Right lobe of liver (tissue), 6 donors: ENCODE measurements at regions not wholly inside any gene's neighbourhood (a gene's known extent, or its start where the extent isn't known, plus 50 kb on each side); places are given as distances from the start of the nearest gene placed in this dataset.

Source experiments
- ATAC-seq, 4 donors: fragments of 200-7000 bp; cut with Tn5 transposase; one replicate each; pipeline ENCODE4 v1.9.1; 2020; ENCODE audit warnings: mild to moderate bottlenecking in 4 of 4, moderate library complexity in 4 of 4
- DNase-seq, 3 donors: peaks; one replicate each; pipeline ENCODE4 v3.0.0-alpha.2; 2020
- H3K27ac ChIP-seq, 3 donors: fragments of 200-600 bp; one replicate each; pipeline ENCODE4 v1.8.0; 2022
- H3K27me3 ChIP-seq, 2 donors: fragments of 200-600 bp; one replicate each; pipeline ENCODE4 v1.8.0; 2022
- H3K36me3 ChIP-seq, 4 donors: fragments of 200-600 bp; sonication (generic) in 1 of 4; one replicate each; pipeline versions ENCODE4 v1.5.1 to v1.8.0; 2017 to 2022; ENCODE audit warnings: control low read depth in 1 of 4
- H3K4me1 ChIP-seq, 4 donors: fragments of 200-600 bp; sonication (generic) in 1 of 4; one replicate each; pipeline versions ENCODE4 v1.5.1 to v1.8.0; 2017 to 2022; ENCODE audit warnings: control low read depth in 1 of 4
- H3K4me3 ChIP-seq, 3 donors: fragments of 200-600 bp; one replicate each; pipeline ENCODE4 v1.8.0; 2022
- H3K9me3 ChIP-seq, 4 donors: fragments of 200-600 bp; sonication (generic) in 1 of 4; one replicate each; pipeline versions ENCODE4 v1.5.1 to v1.8.0; 2017 to 2022; ENCODE audit warnings: control low read depth in 1 of 4
- CTCF ChIP-seq, 4 donors: fragments of 200-600 bp in 3 of 4; fragments of 450-650 bp in 1 of 4; IDR thresholded peaks; one replicate each; pipeline versions ENCODE4 v1.5.1 to v1.8.0; 2016 to 2022; ENCODE audit warnings: antibody characterized with exemption in 4 of 4, mild to moderate bottlenecking in 2 of 4
- POLR2A ChIP-seq: fragments of 450-650 bp; IDR thresholded peaks from one replicate; pipeline ENCODE4 v1.6.1; 2017; ENCODE audit warnings: antibody characterized with exemption, mild to moderate bottlenecking
- WGBS: methylation state at CpG from one replicate; pipeline ENCODE4 v1.1.6; 2018; ENCODE audit warnings: low coverage, low lambda C conversion rate; ENCODE audit not compliant: insufficient coverage; ENCODE audit errors: missing lambda C conversion rate; 5-methylcytosine and 5-hydroxymethylcytosine counted together
- intact Hi-C, 2 donors: fragments of 100-400 bp; cut with DNase I; formaldehyde crosslinking; loops; one replicate each; pipeline versions ENCODE4 v1.11.2 to v1.14.1; 2022
- donor health status: DM: no; HTN: yes; CAD: no.
- donor health status: DM: no; HTN: no; CAD: no.
- donor health status: DM: no; HTN: no; CAD: no.
- donor health status: DM: no; HTN: yes; CAD: no.
- donor health status: DM: no; HTN: yes; CAD: no.

GRCh38 chr4:101594588-101594987 is 195.9 kb upstream of the BANK1 start:
- no peak for ATAC-seq
- 93% methylated on average over 11 of the region's 11 CpGs for WGBS
- Histone ChIP-seq H3K27ac (no peak overlapping the region), H3K9me3 (no peaks in the 10 kb centered on the region), H3K4me1 (no peaks in the 10 kb centered on the region), H3K36me3 (no peaks in the 10 kb centered on the region), H3K4me3 (no peak overlapping the region), H3K27me3 (no peaks in the 10 kb centered on the region)
- no peak for DNase-seq
- TF ChIP-seq POLR2A: no peak
- TF ChIP-seq CTCF (IDR thresholded peaks at IDR 0.05): no peak
- intact Hi-C loops: no loop called here

GRCh38 chr4:101593666-101594065 is 196.9 kb upstream of the BANK1 start:
- TF ChIP-seq CTCF (IDR thresholded peaks at IDR 0.05) (no peak), POLR2A (no peak)
- DNase-seq (no peak), ATAC-seq (no peak)
- Histone ChIP-seq H3K9me3 (no peaks in the 10 kb centered on the region), H3K4me1 (no peaks in the 10 kb centered on the region), H3K27ac (no peak overlapping the region), H3K4me3 (no peak overlapping the region), H3K27me3 (no peaks in the 10 kb centered on the region), H3K36me3 (no peaks in the 10 kb centered on the region)
- intact Hi-C loops: no loop called here
- 68% methylated on average over 2 of the region's 2 CpGs for WGBS

DNA sequence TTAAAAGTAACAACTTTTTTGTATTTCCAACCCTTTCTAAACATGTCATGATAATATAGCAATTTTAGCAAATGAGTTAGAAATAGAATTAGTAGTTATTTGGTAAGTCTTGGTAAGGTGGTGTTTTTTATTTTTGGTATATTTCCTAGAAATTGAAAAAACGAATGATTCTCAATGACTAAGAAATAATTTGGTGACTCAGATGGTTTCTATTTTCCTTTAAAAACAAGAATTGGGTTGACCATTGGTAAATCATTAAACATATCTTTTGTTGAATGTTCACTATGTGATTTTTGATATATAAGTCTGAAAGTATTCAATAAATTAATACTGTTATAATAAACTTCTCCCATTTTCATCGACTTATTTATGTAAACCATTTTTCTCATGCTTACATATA is 206.2 kb upstream of the BANK1 start:
- Histone ChIP-seq H3K27me3 (no peaks in the 10 kb centered on the region), H3K9me3 (no peaks in the 10 kb centered on the region), H3K36me3 (no peaks in the 10 kb centered on the region), H3K4me3 (no peak overlapping the region), H3K4me1 (no peaks in the 10 kb centered on the region), H3K27ac (no peak overlapping the region)
- TF ChIP-seq POLR2A (no peak), CTCF (IDR thresholded peaks at IDR 0.05) (no peak)
- ATAC-seq: no peak
- 38% methylated on average over 2 of the region's 2 CpGs for WGBS
- intact Hi-C loops: no loop called here
- no peak for DNase-seq

DNA sequence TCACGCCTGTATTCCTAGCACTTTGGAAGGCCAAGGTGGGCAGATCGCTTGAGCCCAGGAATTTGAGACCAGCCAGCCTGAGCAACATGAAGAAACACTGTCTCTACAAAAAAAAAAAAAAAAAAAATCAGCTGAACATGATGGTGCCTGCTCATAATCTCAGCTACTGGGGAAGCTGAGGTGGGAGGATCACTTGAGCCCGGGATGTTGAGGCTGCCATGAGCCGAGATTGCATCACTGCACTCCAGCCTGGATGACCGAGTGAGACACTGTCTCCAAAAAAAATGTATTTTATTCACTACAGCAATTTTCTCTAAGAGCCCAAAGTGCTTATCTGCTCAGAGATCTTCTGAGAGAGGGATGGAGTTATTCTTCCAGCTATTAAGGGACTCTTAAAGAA is 215.8 kb upstream of the PPP3CA start:
- H3K27me3 ChIP-seq: no peaks in the 10 kb centered on the region
- no peaks in the 10 kb centered on the region for H3K36me3 ChIP-seq
- no peaks in the 10 kb centered on the region for H3K4me1 ChIP-seq
- DNase-seq (no peak), ATAC-seq (no peak)
- no peaks in the 10 kb centered on the region for H3K9me3 ChIP-seq
- H3K4me3 ChIP-seq: no peak overlapping the region
- intact Hi-C loops: no loop called here
- TF ChIP-seq POLR2A: no peak
- TF ChIP-seq CTCF (IDR thresholded peaks at IDR 0.05): no peak
- WGBS: 48% methylated on average over 5 of the region's 5 CpGs
- no peak overlapping the region for H3K27ac ChIP-seq

- no peaks in the 10 kb centered on the region for H3K27me3 ChIP-seq
- H3K4me1 ChIP-seq: no peaks in the 10 kb centered on the region
- H3K9me3 ChIP-seq: no peaks in the 10 kb centered on the region
- intact Hi-C loops: no loop called here
- H3K4me3 ChIP-seq: no peak overlapping the region
- WGBS: 58% methylated on average over 4 of the region's 4 CpGs
- DNase-seq (no peak), ATAC-seq (no peak)
- no peaks in the 10 kb centered on the region for H3K36me3 ChIP-seq
- TF ChIP-seq POLR2A: no peak
- TF ChIP-seq CTCF (IDR thresholded peaks at IDR 0.05): no peak
- H3K27ac ChIP-seq: no peak overlapping the region
Observed at GRCh38 chr4:101556842-101557241, 209.5 kb upstream of the PPP3CA start.
